A673 (cell line): ENCODE measurements at regions not wholly inside any gene's neighbourhood (a gene's known extent, or its start where the extent isn't known, plus 50 kb on each side); places are given as distances from the start of the nearest gene placed in this dataset.

ENCODE experiments used
- EZH2 ChIP-seq: fragments of 200-600 bp; sonication (generic); IDR thresholded peaks from 2 replicates; pipeline ENCODE4 v1.6.1; 2017; ENCODE audit warnings: borderline replicate concordance, low read depth, mild to moderate bottlenecking, mixed read lengths, antibody characterized with exemption, low read length; ENCODE audit not compliant: poor library complexity, severe bottlenecking
- TF ChIP-seq, protein P1 (sequence below): fragments of 300-800, 200-600 bp; sonication (generic); conservative IDR thresholded peaks from 2 replicates; pipeline ENCODE4 v1.5.1; 2017; ENCODE audit warnings: low read depth, mild to moderate bottlenecking, antibody characterized with exemption, low read length, moderate library complexity, mixed read lengths

DNA sequence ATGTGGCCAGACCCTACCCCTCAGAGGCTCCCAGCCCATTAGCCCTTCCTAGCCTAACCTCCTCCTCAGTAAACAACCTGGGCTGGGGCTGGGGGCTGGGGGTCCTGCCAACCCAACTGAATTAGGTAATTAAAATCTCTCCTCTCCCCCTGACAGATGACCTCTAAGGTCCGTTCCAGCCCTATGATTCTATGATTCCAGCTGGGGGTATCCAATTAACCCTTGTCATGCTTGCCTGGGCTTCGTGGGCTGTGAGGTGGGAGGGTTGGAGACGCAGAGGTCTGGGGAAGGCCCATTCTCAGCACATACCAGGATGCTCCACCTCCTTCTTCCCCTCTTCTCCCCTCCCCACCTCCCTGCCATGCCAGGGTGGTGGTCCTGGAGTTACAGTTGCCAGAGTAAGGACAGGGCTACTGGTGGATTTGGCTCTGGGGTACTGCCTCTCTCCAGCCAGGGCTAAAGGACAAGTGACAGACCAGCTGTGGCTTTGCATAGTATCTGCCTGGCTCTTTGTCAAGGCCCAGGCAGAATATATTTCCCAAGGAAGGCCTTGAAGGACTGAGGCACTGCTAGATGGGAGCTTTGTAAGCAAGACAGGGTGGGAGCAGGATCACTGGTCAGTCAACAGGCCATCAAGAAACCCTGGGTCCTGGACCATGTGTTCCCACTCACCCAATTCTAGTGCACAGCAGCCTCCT is 82.1 kb downstream of the EFNB1 start:
- TF ChIP-seq EZH2: no peak
- TF ChIP-seq, protein P1, sequence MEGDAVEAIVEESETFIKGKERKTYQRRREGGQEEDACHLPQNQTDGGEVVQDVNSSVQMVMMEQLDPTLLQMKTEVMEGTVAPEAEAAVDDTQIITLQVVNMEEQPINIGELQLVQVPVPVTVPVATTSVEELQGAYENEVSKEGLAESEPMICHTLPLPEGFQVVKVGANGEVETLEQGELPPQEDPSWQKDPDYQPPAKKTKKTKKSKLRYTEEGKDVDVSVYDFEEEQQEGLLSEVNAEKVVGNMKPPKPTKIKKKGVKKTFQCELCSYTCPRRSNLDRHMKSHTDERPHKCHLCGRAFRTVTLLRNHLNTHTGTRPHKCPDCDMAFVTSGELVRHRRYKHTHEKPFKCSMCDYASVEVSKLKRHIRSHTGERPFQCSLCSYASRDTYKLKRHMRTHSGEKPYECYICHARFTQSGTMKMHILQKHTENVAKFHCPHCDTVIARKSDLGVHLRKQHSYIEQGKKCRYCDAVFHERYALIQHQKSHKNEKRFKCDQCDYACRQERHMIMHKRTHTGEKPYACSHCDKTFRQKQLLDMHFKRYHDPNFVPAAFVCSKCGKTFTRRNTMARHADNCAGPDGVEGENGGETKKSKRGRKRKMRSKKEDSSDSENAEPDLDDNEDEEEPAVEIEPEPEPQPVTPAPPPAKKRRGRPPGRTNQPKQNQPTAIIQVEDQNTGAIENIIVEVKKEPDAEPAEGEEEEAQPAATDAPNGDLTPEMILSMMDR: no peak
